ENCODE measurements at regions not wholly inside any gene's neighbourhood (a gene's known extent, or its start where the extent isn't known, plus 50 kb on each side); places are given as distances from the start of the nearest gene placed in this dataset.

- CTCF ChIA-PET = no interaction called here
- no peak for TF ChIP-seq PKNOX1 (IDR thresholded peaks at IDR 0.05)
- no peak for TF ChIP-seq FOXK2 (IDR thresholded peaks at IDR 0.05)
- TF ChIP-seq NFRKB (IDR thresholded peaks at IDR 0.05) = no peak
- TF ChIP-seq SUZ12 (IDR thresholded peaks at IDR 0.05) = no peak
- no peak for TF ChIP-seq ELF4 (IDR thresholded peaks at IDR 0.05)
- TF ChIP-seq L3MBTL2 (conservative IDR thresholded peaks at IDR 0.05) = no peak
- no peak for TF ChIP-seq CTBP1 (IDR thresholded peaks at IDR 0.05; ENCODE audit: borderline replicate concordance)
- TF ChIP-seq HDGF (IDR thresholded peaks at IDR 0.05; ENCODE audit: borderline replicate concordance) = no peak
- no peak for TF ChIP-seq ZNF384 (IDR thresholded peaks at IDR 0.05)
- no peak for TF ChIP-seq TARDBP (IDR thresholded peaks at IDR 0.05)
- no peak for TF ChIP-seq SP1 (IDR thresholded peaks at IDR 0.05)
- TF ChIP-seq FOXM1 (IDR thresholded peaks at IDR 0.05; ENCODE audit: borderline replicate concordance) = no peak
- no peak for TF ChIP-seq FOXA1 (IDR thresholded peaks at IDR 0.05)
- POLR2A ChIA-PET = interaction anchor here (0.6 kb wide), 1 partner anchor 636 kb away, joined by 3 read pairs; no protein-coding TSS in a partner anchor
Measured at GRCh38 chr11:80165744-80166143, 724.9 kb upstream of the TENM4 start.

GRCh38 chr11:80163441-80163840 is 722.6 kb upstream of the TENM4 start:
- TF ChIP-seq ARNT (IDR thresholded peaks at IDR 0.05) = no peak
- TF ChIP-seq NFRKB (IDR thresholded peaks at IDR 0.05) = no peak
- TF ChIP-seq FOXK2 (IDR thresholded peaks at IDR 0.05) = no peak
- no peak for TF ChIP-seq PKNOX1 (IDR thresholded peaks at IDR 0.05)
- no peak for TF ChIP-seq FOXA1 (IDR thresholded peaks at IDR 0.05)
- no peak for TF ChIP-seq BHLHE40 (IDR thresholded peaks at IDR 0.05; ENCODE audit: borderline replicate concordance)
- no peak for TF ChIP-seq FOXM1 (IDR thresholded peaks at IDR 0.05; ENCODE audit: borderline replicate concordance)
- TF ChIP-seq L3MBTL2 (conservative IDR thresholded peaks at IDR 0.05) = no peak
- TF ChIP-seq TARDBP (IDR thresholded peaks at IDR 0.05) = no peak
- TF ChIP-seq HDGF (IDR thresholded peaks at IDR 0.05; ENCODE audit: borderline replicate concordance) = no peak
- TF ChIP-seq ELF4 (IDR thresholded peaks at IDR 0.05) = no peak
- TF ChIP-seq SUZ12 (IDR thresholded peaks at IDR 0.05) = no peak
- TF ChIP-seq SP1 (IDR thresholded peaks at IDR 0.05) = no peak
- DNase-seq (ENCODE audit: extremely low spot score) = no peak
- ChIA-PET CTCF (no interaction called here), POLR2A (no interaction called here)

More at GRCh38 chr11:80165744-80166143, 724.9 kb upstream of the TENM4 start:
- no peak for DNase-seq (ENCODE audit: extremely low spot score)

- no peak for TF ChIP-seq ZNF384 (IDR thresholded peaks at IDR 0.05)
- no peak for TF ChIP-seq SP1 (IDR thresholded peaks at IDR 0.05)
- ChIA-PET CTCF (no interaction called here), POLR2A (no interaction called here)
- no peak for DNase-seq (ENCODE audit: extremely low spot score)
Measured at GRCh38 chr11:80163011-80163410, 722.2 kb upstream of the TENM4 start.

GRCh38 chr11:80162387-80162786 is 721.6 kb upstream of the TENM4 start:
- no peak for DNase-seq (ENCODE audit: extremely low spot score)
- CTCF ChIA-PET = no interaction called here
- POLR2A ChIA-PET = no interaction called here
- no peak for TF ChIP-seq ARNT (IDR thresholded peaks at IDR 0.05)
- no peak for TF ChIP-seq BHLHE40 (IDR thresholded peaks at IDR 0.05; ENCODE audit: borderline replicate concordance)
- TF ChIP-seq LEF1 (IDR thresholded peaks at IDR 0.05; ENCODE audit: borderline replicate concordance) = no peak
- TF ChIP-seq FOXA1 (IDR thresholded peaks at IDR 0.05) = no peak
- no peak for TF ChIP-seq SUZ12 (IDR thresholded peaks at IDR 0.05)
- no peak for TF ChIP-seq NFRKB (IDR thresholded peaks at IDR 0.05)
- TF ChIP-seq SP1 (IDR thresholded peaks at IDR 0.05) = no peak
- no peak for TF ChIP-seq L3MBTL2 (conservative IDR thresholded peaks at IDR 0.05)

GRCh38 chr11:80157447-80157846 is 716.6 kb upstream of the TENM4 start:
- ChIA-PET POLR2A (no interaction called here), CTCF (no interaction called here)
- TF ChIP-seq SP1 (IDR thresholded peaks at IDR 0.05) (no peak), TARDBP (IDR thresholded peaks at IDR 0.05) (no peak), CTBP1 (IDR thresholded peaks at IDR 0.05; ENCODE audit: borderline replicate concordance) (no peak), FOXM1 (IDR thresholded peaks at IDR 0.05; ENCODE audit: borderline replicate concordance) (no peak), NFRKB (IDR thresholded peaks at IDR 0.05) (no peak), HDGF (IDR thresholded peaks at IDR 0.05; ENCODE audit: borderline replicate concordance) (no peak), LEF1 (IDR thresholded peaks at IDR 0.05; ENCODE audit: borderline replicate concordance) (no peak), FOXA1 (IDR thresholded peaks at IDR 0.05) (no peak), ARNT (IDR thresholded peaks at IDR 0.05) (no peak), FOXK2 (IDR thresholded peaks at IDR 0.05) (no peak)
- DNase-seq (ENCODE audit: extremely low spot score) = no peak

GRCh38 chr11:80156062-80156461 is 715.2 kb upstream of the TENM4 start:
- no peak for DNase-seq (ENCODE audit: extremely low spot score)
- CTCF ChIA-PET = no interaction called here
- no peak for TF ChIP-seq FOXK2 (IDR thresholded peaks at IDR 0.05)
- no peak for TF ChIP-seq SUZ12 (IDR thresholded peaks at IDR 0.05)
- TF ChIP-seq ARNT (IDR thresholded peaks at IDR 0.05) = no peak
- TF ChIP-seq L3MBTL2 (conservative IDR thresholded peaks at IDR 0.05) = no peak
- TF ChIP-seq PKNOX1 (IDR thresholded peaks at IDR 0.05) = no peak
- no peak for TF ChIP-seq CTBP1 (IDR thresholded peaks at IDR 0.05; ENCODE audit: borderline replicate concordance)
- TF ChIP-seq TARDBP (IDR thresholded peaks at IDR 0.05) = no peak
- no peak for TF ChIP-seq LEF1 (IDR thresholded peaks at IDR 0.05; ENCODE audit: borderline replicate concordance)
- TF ChIP-seq SP1 (IDR thresholded peaks at IDR 0.05) = no peak
- TF ChIP-seq ELF4 (IDR thresholded peaks at IDR 0.05) = no peak
- no peak for TF ChIP-seq ZNF384 (IDR thresholded peaks at IDR 0.05)
- no peak for TF ChIP-seq FOXA1 (IDR thresholded peaks at IDR 0.05)
- no peak for TF ChIP-seq FOXM1 (IDR thresholded peaks at IDR 0.05; ENCODE audit: borderline replicate concordance)
- no peak for TF ChIP-seq HDGF (IDR thresholded peaks at IDR 0.05; ENCODE audit: borderline replicate concordance)
- TF ChIP-seq BHLHE40 (IDR thresholded peaks at IDR 0.05; ENCODE audit: borderline replicate concordance) = no peak
- TF ChIP-seq NFRKB (IDR thresholded peaks at IDR 0.05) = no peak
- POLR2A ChIA-PET = no interaction called here
